ENCODE measurements at regions not wholly inside any gene's neighbourhood (a gene's known extent, or its start where the extent isn't known, plus 50 kb on each side); places are given as distances from the start of the nearest gene placed in this dataset.
"Not testable (repeated sequence)": the region's sequence is repeated elsewhere in the genome, so short reads cannot be mapped to it uniquely, and the experiment has no call there.

GRCh38 chr12:28776913-28777422 is 372.1 kb upstream of the FAR2 start:
- no peak for DNase-seq

- DNase-seq, result no peak
These were observed 371.3 kb upstream of the FAR2 start for GRCh38 chr12:28777603-28778365.

- no peak for DNase-seq
These were observed 369.0 kb upstream of the FAR2 start for GRCh38 chr12:28780096-28780495.

- DNase-seq, result no peak
These were observed 368.1 kb upstream of the FAR2 start for GRCh38 chr12:28780960-28781359.

- no peak for DNase-seq
These were observed 367.1 kb upstream of the FAR2 start for GRCh38 chr12:28781671-28782652.

- no peak for DNase-seq
These were observed 366.3 kb upstream of the FAR2 start for GRCh38 chr12:28782812-28783211.

GRCh38 chr12:28787151-28787550 is 361.9 kb upstream of the FAR2 start:
- no peak for DNase-seq

GRCh38 chr12:28788256-28788655 is 360.8 kb upstream of the FAR2 start:
- not testable (repeated sequence) for DNase-seq

GRCh38 chr12:28793581-28794151 is 355.4 kb upstream of the FAR2 start:
- DNase-seq, result no peak

GRCh38 chr12:28794211-28794610 is 354.9 kb upstream of the FAR2 start:
- DNase-seq, result no peak

GRCh38 chr12:28794786-28795185 is 354.3 kb upstream of the FAR2 start:
- no peak for DNase-seq

- no peak for DNase-seq
These were observed 353.8 kb upstream of the FAR2 start for GRCh38 chr12:28795311-28795710.

- no peak for DNase-seq
These were observed 349.7 kb upstream of the FAR2 start for GRCh38 chr12:28799348-28799747.

GRCh38 chr12:28800129-28800528 is 348.9 kb upstream of the FAR2 start:
- DNase-seq, result no peak

GRCh38 chr12:28802706-28803438 is 346.2 kb upstream of the FAR2 start:
- DNase-seq, result no peak

- no peak for DNase-seq
These were observed 341.5 kb upstream of the FAR2 start for GRCh38 chr12:28807535-28807934.

- no peak for DNase-seq
These were observed 337.6 kb upstream of the FAR2 start for GRCh38 chr12:28811457-28811856.

GRCh38 chr12:28814246-28814645 is 334.8 kb upstream of the FAR2 start:
- no peak for DNase-seq

- DNase-seq, result no peak
These were observed 331.6 kb upstream of the FAR2 start for GRCh38 chr12:28817524-28817923.

GRCh38 chr12:28824193-28824846 is 324.8 kb upstream of the FAR2 start:
- DNase-seq, result no peak

- no peak for DNase-seq
These were observed 324.2 kb upstream of the FAR2 start for GRCh38 chr12:28824849-28825248.

GRCh38 chr12:28826766-28827165 is 322.3 kb upstream of the FAR2 start:
- no peak for DNase-seq

Measured in SIG-M5 (cell line).